BLaER1 (cell line): ENCODE measurements at regions not wholly inside any gene's neighbourhood (a gene's known extent, or its start where the extent isn't known, plus 50 kb on each side); places are given as distances from the start of the nearest gene placed in this dataset.

ENCODE experiments used
- H3K27ac ChIP-seq: shearing (Covaris generic); formaldehyde crosslinking; 2 replicates; pipeline ENCODE4 v1.8.1; 2022
- H3K27me3 ChIP-seq: shearing (Covaris generic); formaldehyde crosslinking; 2 replicates; pipeline ENCODE4 v1.8.1; 2022
- H3K36me3 ChIP-seq: shearing (Covaris generic); formaldehyde crosslinking; 2 replicates; pipeline ENCODE4 v1.8.1; 2022
- H3K4me1 ChIP-seq: shearing (Covaris generic); formaldehyde crosslinking; 2 replicates; pipeline ENCODE4 v1.8.1; 2022
- H3K4me2 ChIP-seq: shearing (Covaris generic); formaldehyde crosslinking; 2 replicates; pipeline ENCODE4 v1.8.1; 2022
- H3K4me3 ChIP-seq: shearing (Covaris generic); formaldehyde crosslinking; 2 replicates; pipeline ENCODE4 v1.8.1; 2022
- H3K9ac ChIP-seq: shearing (Covaris generic); formaldehyde crosslinking; 2 replicates; pipeline ENCODE4 v1.8.1; 2022
- H3K9me3 ChIP-seq: shearing (Covaris generic); formaldehyde crosslinking; 2 replicates; pipeline ENCODE4 v1.8.1; 2022
- H4K20me1 ChIP-seq: shearing (Covaris generic); formaldehyde crosslinking; 2 replicates; pipeline ENCODE4 v1.8.1; 2022
- Cebpa-rat ChIP-seq: shearing (Covaris generic); IDR thresholded peaks from 2 replicates; pipeline ENCODE4 v1.8.1; 2022

DNA sequence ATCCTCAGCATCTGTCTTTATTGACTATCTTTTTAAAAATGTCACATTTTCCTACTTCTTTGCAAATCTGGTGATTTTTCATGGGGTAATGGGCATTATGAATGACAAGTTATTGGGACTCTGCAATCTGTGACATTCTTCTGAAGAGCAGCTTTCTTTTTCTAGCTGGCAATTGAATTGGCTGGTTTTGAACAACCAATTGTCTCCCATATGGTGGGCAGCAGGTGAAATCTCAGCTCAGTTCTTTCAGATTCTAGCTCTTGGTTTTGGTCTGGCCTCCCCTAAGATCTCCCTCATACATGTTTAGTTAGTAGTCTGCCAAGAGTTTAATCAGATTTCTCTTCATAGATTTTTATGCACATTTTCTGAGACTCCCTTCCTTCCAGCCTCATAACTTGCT is 107.9 kb upstream of the EPB41L3 start:
- no peak overlapping the region for H3K9ac ChIP-seq
- no peaks in the 10 kb centered on the region for H3K9me3 ChIP-seq
- no peaks in the 10 kb centered on the region for H3K36me3 ChIP-seq
- no peaks in the 10 kb centered on the region for H3K27me3 ChIP-seq
- no peaks in the 10 kb centered on the region for H3K4me1 ChIP-seq
- no peak overlapping the region for H3K27ac ChIP-seq
- H4K20me1 ChIP-seq, result no peaks in the 10 kb centered on the region
- no peak overlapping the region for H3K4me3 ChIP-seq
- no peak overlapping the region for H3K4me2 ChIP-seq
- no peak for TF ChIP-seq Cebpa-rat

DNA sequence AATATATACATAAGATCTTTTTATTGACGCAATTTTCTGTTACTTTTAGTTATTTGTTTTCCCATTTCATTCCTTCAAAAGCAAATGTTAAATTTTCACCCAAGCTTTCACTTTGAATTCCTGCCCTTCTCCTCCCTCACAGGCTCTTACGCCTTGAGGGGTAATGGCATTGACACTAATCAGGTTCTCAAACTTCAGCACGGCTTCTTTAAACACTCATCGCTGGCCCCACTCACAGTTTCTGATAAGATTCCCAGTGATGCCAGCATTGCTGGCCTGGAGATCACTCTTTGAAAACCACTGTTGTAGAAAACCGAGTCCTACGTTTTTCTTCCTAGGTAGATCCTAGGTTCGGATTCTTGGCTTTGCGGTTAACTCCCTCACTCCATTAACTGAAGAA is 105.6 kb upstream of the EPB41L3 start:
- Histone ChIP-seq H3K9ac (no peak overlapping the region), H3K27ac (no peak overlapping the region), H3K27me3 (no peaks in the 10 kb centered on the region), H4K20me1 (no peaks in the 10 kb centered on the region), H3K4me2 (no peak overlapping the region), H3K4me1 (no peaks in the 10 kb centered on the region), H3K4me3 (no peak overlapping the region), H3K9me3 (no peaks in the 10 kb centered on the region), H3K36me3 (no peaks in the 10 kb centered on the region)
- TF ChIP-seq Cebpa-rat, result no peak

DNA sequence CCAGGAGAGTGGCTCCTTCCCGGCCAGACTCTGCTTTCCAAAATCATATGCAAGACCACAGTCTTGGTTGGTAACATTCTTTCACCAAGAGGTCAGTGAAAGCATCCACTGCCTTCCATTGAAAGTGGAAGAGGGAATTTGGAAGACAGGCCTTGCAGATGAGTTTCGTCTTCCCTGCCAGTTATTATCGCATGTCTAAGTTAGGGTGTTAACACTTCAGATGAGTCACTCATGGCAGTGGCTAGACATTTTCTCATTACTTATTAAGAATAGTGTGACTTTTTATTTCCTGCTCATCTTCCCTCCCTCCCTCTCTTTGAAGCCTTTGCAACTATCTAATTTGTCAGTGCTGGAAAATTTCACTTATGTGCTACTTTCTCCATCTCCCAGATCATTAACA is 102.9 kb upstream of the EPB41L3 start:
- H3K4me2 ChIP-seq, result no peak overlapping the region
- no peaks in the 10 kb centered on the region for H3K27me3 ChIP-seq
- no peaks in the 10 kb centered on the region for H3K4me1 ChIP-seq
- no peaks in the 10 kb centered on the region for H4K20me1 ChIP-seq
- H3K4me3 ChIP-seq, result no peak overlapping the region
- no peak overlapping the region for H3K9ac ChIP-seq
- no peaks in the 10 kb centered on the region for H3K9me3 ChIP-seq
- H3K36me3 ChIP-seq, result no peaks in the 10 kb centered on the region
- no peak for TF ChIP-seq Cebpa-rat
- no peak overlapping the region for H3K27ac ChIP-seq

DNA sequence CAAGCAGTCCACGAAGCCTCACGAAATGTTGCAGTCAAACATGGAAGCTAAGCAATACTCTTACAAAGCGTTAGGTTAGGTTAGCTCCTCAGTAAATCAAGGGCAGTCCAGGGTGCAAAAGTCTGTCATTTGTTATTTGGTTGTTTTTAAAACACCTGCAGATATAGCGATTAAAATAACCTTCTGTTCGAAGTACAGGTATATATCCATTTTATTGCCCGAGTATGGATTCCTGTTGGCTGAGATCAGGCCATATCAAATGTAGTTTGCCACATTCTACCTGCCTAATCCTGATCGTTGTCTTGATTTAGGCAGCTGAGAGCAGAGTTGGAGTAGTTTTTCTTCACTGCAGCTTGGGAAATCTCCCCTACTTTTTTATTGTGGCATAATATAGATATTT is 99.5 kb upstream of the EPB41L3 start:
- Histone ChIP-seq H3K9me3 (no peaks in the 10 kb centered on the region), H3K4me1 (no peaks in the 10 kb centered on the region), H3K4me2 (no peak overlapping the region), H3K36me3 (no peaks in the 10 kb centered on the region), H3K4me3 (no peak overlapping the region), H3K27me3 (no peaks in the 10 kb centered on the region), H4K20me1 (no peaks in the 10 kb centered on the region), H3K27ac (no peak overlapping the region), H3K9ac (no peak overlapping the region)
- TF ChIP-seq Cebpa-rat, result no peak

DNA sequence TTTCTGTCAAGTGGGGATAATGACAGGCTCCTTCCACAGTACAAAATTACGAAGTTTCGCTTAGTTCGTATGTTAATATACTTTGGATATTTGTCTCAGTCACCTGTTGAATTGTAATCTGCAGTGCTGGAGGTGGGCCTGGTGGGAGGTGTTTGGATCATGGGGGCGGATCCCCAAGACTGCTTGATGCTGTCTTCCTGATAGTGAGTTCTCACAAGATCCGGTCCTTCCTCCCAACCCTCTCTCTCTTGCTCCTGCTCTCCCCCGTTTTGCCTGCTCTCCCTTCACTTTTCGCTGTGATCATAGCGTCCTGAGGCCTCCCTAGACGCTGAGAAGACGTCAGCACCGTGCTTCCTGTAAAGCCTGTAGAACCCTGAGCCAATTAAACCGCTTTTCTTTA is 97.1 kb upstream of the EPB41L3 start:
- Histone ChIP-seq H4K20me1 (no peaks in the 10 kb centered on the region), H3K27ac (no peak overlapping the region), H3K4me3 (no peak overlapping the region), H3K9ac (no peak overlapping the region), H3K9me3 (no peaks in the 10 kb centered on the region), H3K36me3 (no peaks in the 10 kb centered on the region), H3K4me1 (no peaks in the 10 kb centered on the region), H3K4me2 (no peak overlapping the region), H3K27me3 (no peaks in the 10 kb centered on the region)
- no peak for TF ChIP-seq Cebpa-rat

DNA sequence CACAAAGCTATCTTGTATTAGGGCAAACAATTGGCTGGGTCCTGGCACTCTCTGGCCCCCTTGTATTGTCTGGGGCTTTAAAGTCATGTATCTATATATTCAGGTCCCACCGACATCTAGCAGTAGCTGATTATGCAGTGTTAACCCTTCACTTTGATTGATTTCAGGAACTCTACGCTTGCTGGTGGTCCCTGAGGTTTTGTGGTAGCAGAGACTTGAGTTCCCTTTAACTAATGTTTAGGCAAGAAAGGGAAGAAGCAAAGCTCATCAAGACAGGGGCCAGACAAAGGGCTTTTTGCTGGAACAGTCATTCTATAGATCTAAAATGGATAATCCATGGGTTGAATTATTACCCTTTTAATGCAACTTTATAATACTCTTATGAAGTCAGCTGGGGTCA is 95.3 kb upstream of the EPB41L3 start:
- Histone ChIP-seq H3K27me3 (no peaks in the 10 kb centered on the region), H3K4me3 (no peak overlapping the region), H3K27ac (no peak overlapping the region), H3K4me1 (no peaks in the 10 kb centered on the region), H4K20me1 (no peaks in the 10 kb centered on the region), H3K4me2 (no peak overlapping the region), H3K9ac (no peak overlapping the region), H3K36me3 (no peaks in the 10 kb centered on the region), H3K9me3 (no peaks in the 10 kb centered on the region)
- no peak for TF ChIP-seq Cebpa-rat

DNA sequence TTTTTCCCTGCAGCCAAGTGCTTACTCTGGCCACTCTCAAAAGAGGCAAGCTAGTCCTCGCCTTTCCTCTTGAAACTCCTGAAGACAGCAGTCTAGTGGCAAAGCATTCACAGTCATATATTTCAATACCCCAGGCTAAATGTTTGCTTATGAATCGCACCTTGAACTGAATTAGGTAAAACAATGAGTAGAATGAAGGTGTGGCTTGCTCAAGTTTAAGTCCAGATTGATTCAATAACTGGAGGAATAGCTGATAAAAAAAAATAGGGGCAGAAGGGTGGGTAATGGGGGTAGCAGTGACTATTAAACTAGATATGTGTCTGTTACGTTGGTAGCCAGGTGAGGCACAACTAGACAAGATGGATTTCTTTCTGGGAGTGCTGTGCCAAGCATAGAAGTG is 88.2 kb upstream of the EPB41L3 start:
- Histone ChIP-seq H3K9ac (no peak overlapping the region), H3K4me1 (no peaks in the 10 kb centered on the region), H3K9me3 (peaks cover 30% of the 10 kb centered on the region), H3K27me3 (no peaks in the 10 kb centered on the region), H3K4me2 (no peak overlapping the region), H3K27ac (no peak overlapping the region), H3K36me3 (no peaks in the 10 kb centered on the region), H3K4me3 (no peak overlapping the region), H4K20me1 (no peaks in the 10 kb centered on the region)
- no peak for TF ChIP-seq Cebpa-rat

DNA sequence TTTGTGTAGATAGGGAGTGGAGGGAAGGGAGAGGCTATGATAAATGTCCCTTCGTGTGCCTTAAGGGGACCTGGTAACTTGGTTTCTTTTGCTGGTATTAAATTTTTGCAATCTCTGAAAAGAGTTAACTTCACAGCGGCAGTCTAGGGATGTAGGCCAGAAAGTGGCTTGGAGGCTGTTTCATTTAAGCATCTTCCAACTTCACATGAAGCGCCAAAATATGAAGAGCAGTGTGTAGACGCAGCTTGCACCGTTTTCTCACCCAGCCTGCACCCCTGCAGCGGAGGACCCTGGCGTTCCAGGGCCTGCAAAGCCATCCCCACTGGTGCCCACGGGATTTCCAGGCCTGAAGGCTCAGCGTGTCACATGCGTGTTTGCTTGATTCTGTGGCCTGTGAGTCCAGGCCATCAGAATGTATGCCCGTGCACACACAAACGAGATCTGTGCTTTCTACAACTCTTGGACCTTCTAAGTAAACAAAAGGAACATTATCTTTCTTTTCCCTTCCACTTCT is 87.2 kb upstream of the EPB41L3 start:
- H3K4me3 ChIP-seq, result no peak overlapping the region
- no peaks in the 10 kb centered on the region for H3K4me1 ChIP-seq
- peaks cover 30% of the 10 kb centered on the region for H3K9me3 ChIP-seq
- H3K27ac ChIP-seq, result no peak overlapping the region
- H3K4me2 ChIP-seq, result no peak overlapping the region
- TF ChIP-seq Cebpa-rat, result no peak
- no peaks in the 10 kb centered on the region for H3K36me3 ChIP-seq
- no peak overlapping the region for H3K9ac ChIP-seq
- no peaks in the 10 kb centered on the region for H3K27me3 ChIP-seq
- no peaks in the 10 kb centered on the region for H4K20me1 ChIP-seq

DNA sequence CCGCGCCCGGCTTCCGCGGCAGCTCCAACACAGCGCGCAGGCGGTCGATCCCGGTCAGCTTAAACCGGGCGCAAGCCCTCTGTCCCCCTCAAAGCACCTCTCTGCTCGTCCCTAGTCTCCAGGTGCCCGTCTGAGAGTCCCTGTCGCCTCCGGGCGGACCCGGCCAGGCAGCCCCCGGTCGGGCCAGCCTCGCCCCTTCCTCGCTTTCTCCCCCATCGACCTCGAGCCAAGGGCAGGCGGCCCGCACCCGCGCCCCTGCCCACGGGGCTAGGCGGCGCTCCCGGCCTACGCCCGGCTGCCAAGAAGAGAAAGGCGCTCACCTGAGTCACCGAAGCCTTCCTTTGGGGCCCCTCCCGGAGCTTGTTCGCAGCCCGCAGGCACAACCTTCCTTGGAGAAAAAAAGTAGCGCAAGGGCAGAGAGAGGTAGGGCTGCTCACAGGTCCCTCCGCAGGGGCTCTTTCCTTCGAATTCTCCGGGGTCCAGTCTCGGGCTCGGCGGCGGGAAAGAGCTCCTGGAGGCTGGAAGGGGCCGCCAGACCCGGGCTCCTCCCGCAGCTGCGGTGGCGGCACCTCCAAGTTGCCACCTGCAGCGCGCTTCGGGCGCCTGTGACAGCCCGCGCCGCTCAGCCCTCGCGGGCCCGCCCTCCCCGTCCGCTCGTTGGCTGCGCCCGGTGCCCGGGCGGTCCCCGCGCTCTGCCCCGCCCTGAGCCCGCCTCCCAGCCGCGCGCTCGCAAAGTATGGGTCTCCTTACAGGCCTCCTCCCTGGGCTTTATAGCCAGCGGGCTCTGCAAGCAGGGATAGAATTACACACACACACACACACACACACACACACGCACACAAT is 86.5 kb upstream of the EPB41L3 start:
- no peaks in the 10 kb centered on the region for H4K20me1 ChIP-seq
- no peaks in the 10 kb centered on the region for H3K36me3 ChIP-seq
- no peaks in the 10 kb centered on the region for H3K27me3 ChIP-seq
- no peak for TF ChIP-seq Cebpa-rat
- H3K4me1 ChIP-seq, result no peaks in the 10 kb centered on the region
- H3K27ac ChIP-seq, result no peak overlapping the region
- H3K4me2 ChIP-seq, result no peak overlapping the region
- no peak overlapping the region for H3K4me3 ChIP-seq
- H3K9ac ChIP-seq, result no peak overlapping the region
- H3K9me3 ChIP-seq, result peaks cover 30% of the 10 kb centered on the region

DNA sequence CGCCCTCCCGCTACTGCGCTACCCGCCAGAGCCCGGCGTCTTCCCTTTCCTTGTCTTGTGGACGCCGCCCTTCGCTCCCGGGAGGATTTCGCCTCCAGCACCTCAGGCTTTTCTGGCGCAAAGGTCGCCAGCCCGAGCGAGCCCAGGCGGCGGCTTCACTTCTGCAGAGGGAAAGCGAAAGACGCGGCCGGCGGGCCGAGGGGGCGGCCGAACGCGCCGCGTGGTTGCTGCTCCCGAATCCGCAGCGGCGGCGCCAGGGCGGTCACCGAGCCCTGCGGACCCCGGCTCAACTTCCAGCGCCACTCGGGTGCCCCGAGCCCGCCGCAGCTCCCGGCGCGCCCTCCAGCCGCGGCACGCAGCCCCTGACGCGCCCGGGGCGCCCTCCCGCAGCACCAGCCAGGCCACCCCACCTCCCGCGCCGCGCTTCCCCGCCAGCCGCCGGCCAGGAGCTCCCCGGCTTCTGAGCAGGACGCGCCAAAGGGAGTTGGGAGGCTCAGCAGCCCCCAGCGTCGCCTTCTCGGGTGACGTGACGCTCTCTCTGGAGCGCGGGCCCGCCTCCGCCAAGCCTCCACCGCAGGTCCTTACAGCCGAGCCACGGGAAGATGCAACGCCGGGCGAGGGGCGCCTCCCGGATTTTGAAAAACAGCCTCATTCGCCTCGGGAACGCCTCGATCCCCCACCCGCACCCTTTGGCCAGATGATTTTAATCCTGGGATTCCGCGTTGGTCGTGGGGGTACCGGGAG is 84.9 kb upstream of the EPB41L3 start:
- no peak for TF ChIP-seq Cebpa-rat
- no peaks in the 10 kb centered on the region for H4K20me1 ChIP-seq
- H3K4me2 ChIP-seq, result no peak overlapping the region
- peaks cover 30% of the 10 kb centered on the region for H3K9me3 ChIP-seq
- no peak overlapping the region for H3K27ac ChIP-seq
- 0 out of 2 replicates have a peak overlapping the region, but pooled peaks have one; percentile 11 for H3K4me3 ChIP-seq
- H3K4me1 ChIP-seq, result no peaks in the 10 kb centered on the region
- no peak overlapping the region for H3K9ac ChIP-seq
- no peaks in the 10 kb centered on the region for H3K36me3 ChIP-seq
- H3K27me3 ChIP-seq, result no peaks in the 10 kb centered on the region
